DND-41 (cell line): ENCODE measurements at regions not wholly inside any gene's neighbourhood (a gene's known extent, or its start where the extent isn't known, plus 50 kb on each side); places are given as distances from the start of the nearest gene placed in this dataset.

Experiments used
- ATAC-seq: fragments of 200-7000 bp; cut with Tn5 transposase; 3 replicates; pipeline ENCODE4 v1.9.1; 2021; ENCODE audit warnings: low read depth; ENCODE audit not compliant: insufficient read depth
- DNase-seq: peaks from one replicate; pipeline ENCODE4 v3.0.0-alpha.2; 2020
- H2AFZ ChIP-seq: 2 replicates; pipeline ENCODE4 v1.6.0; 2012; ENCODE audit warnings: low read depth, low read length
- H3K27ac ChIP-seq: 2 replicates; pipeline ENCODE4 v1.5.1; 2012; ENCODE audit warnings: low read length, inconsistent platforms
- H3K27me3 ChIP-seq: fragments of 200-600 bp; sonication (generic); 2 replicates; pipeline ENCODE4 v1.6.0; 2012; ENCODE audit warnings: low read length, mild to moderate bottlenecking, inconsistent platforms; ENCODE audit not compliant: insufficient read depth, poor library complexity
- H3K36me3 ChIP-seq: 2 replicates; pipeline ENCODE4 v1.5.1; 2012; ENCODE audit warnings: low read length, inconsistent platforms; ENCODE audit not compliant: insufficient read depth
- H3K4me1 ChIP-seq: 2 replicates; pipeline ENCODE4 v1.5.1; 2012; ENCODE audit warnings: mild to moderate bottlenecking, low read length; ENCODE audit not compliant: insufficient read depth
- H3K4me2 ChIP-seq: 2 replicates; pipeline ENCODE4 v1.6.0; 2012; ENCODE audit warnings: mild to moderate bottlenecking, moderate library complexity, low read length, inconsistent platforms; ENCODE audit not compliant: insufficient read depth
- H3K4me3 ChIP-seq, 2 experiments: fragments of 200-600 bp in 1 of 2; shearing (Covaris generic) in 1 of 2; 2 replicates each; pipeline ENCODE4 v1.5.1; 2012 to 2016; ENCODE audit warnings: inconsistent platforms in 2 of 2, low read length in 2 of 2, mild to moderate bottlenecking in 2 of 2, low read depth in 1 of 2, moderate library complexity in 1 of 2
- H3K79me2 ChIP-seq: 2 replicates; pipeline ENCODE4 v1.6.0; 2012; ENCODE audit warnings: low read length, inconsistent platforms; ENCODE audit not compliant: insufficient read depth
- H3K9ac ChIP-seq: 2 replicates; pipeline ENCODE4 v1.6.0; 2012; ENCODE audit warnings: low read depth, mild to moderate bottlenecking, inconsistent platforms, low read length, moderate library complexity
- H3K9me3 ChIP-seq: 2 replicates; pipeline ENCODE4 v1.5.1; 2012; ENCODE audit warnings: low read length, moderate library complexity, mild to moderate bottlenecking, inconsistent platforms; ENCODE audit not compliant: insufficient read depth, severe bottlenecking
- H4K20me1 ChIP-seq: 2 replicates; pipeline ENCODE4 v1.6.0; 2012; ENCODE audit warnings: low read length; ENCODE audit not compliant: insufficient read depth
- CTCF ChIP-seq: IDR thresholded peaks from 2 replicates; pipeline ENCODE4 v1.5.1; 2012; ENCODE audit warnings: borderline replicate concordance, low read length, moderate library complexity, mild to moderate bottlenecking; ENCODE audit not compliant: poor library complexity, severe bottlenecking; ENCODE audit errors: extremely low read depth
- EZH2 ChIP-seq: IDR thresholded peaks from 3 replicates; pipeline ENCODE4 v1.6.1; 2012; ENCODE audit warnings: borderline replicate concordance, low read depth, mild to moderate bottlenecking, moderate library complexity, low read length, inconsistent platforms; ENCODE audit not compliant: severe bottlenecking

DNA sequence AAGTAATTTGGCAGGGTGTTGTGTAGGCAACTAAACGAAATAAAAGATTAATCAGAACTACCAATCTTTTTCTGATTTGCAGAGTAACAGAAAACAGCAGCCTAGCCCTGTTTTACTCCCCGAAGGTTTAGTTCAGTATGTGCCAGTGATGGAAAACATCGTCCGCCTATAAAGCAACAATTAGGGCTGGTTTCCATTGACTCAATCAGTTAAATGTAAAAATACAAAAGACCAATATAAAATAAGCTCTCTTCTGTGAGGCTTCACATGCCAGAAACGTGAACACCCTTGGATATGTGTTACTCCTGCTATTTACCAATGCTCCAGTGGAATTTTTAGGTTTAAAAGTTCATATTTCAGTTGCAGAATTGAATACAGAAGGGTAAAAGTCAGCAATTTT lies 210.5 kb upstream of the RSPO3 start:
- DNase-seq (no peak), ATAC-seq (no peak)
- H3K9me3 ChIP-seq = no peaks in the 10 kb centered on the region
- H3K27me3 ChIP-seq = no peaks in the 10 kb centered on the region
- H3K4me2 ChIP-seq = no peak overlapping the region
- H3K9ac ChIP-seq = no peak overlapping the region
- H3K36me3 ChIP-seq = no peaks in the 10 kb centered on the region
- H3K27ac ChIP-seq = no peak overlapping the region
- H3K4me3 ChIP-seq = no peak overlapping the region
- no peak overlapping the region for H2AFZ ChIP-seq
- TF ChIP-seq EZH2 (no peak), CTCF (no peak)
- H3K79me2 ChIP-seq = no peaks in the 10 kb centered on the region
- H4K20me1 ChIP-seq = no peaks in the 10 kb centered on the region
- no peaks in the 10 kb centered on the region for H3K4me1 ChIP-seq

DNA sequence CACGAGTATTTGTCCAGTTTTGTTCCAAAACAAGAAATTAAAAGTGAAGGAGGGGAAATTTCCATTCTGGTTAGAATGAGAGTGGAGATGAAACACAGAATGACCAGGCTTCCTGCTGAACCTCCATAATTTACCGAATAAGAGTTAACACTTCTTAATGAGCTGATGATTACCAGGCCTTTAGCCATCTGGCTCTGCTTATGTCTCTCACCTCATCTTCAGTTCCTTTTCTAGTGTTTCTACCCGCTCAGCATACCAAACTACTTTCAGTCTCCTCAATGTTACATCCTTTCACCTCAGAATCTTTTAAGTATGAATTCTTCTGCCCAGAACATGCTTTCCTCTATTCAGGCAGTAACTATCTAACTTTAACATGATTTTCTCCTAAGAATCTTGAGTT lies 209.0 kb upstream of the RSPO3 start:
- no peaks in the 10 kb centered on the region for H3K4me1 ChIP-seq
- H3K4me2 ChIP-seq = no peak overlapping the region
- no peaks in the 10 kb centered on the region for H4K20me1 ChIP-seq
- no peak overlapping the region for H3K27ac ChIP-seq
- ATAC-seq (no peak), DNase-seq (no peak)
- no peaks in the 10 kb centered on the region for H3K9me3 ChIP-seq
- no peak overlapping the region for H3K9ac ChIP-seq
- TF ChIP-seq CTCF (no peak), EZH2 (no peak)
- no peak overlapping the region for H3K4me3 ChIP-seq
- no peak overlapping the region for H2AFZ ChIP-seq
- H3K79me2 ChIP-seq = no peaks in the 10 kb centered on the region
- H3K27me3 ChIP-seq = no peaks in the 10 kb centered on the region
- H3K36me3 ChIP-seq = no peaks in the 10 kb centered on the region

DNA sequence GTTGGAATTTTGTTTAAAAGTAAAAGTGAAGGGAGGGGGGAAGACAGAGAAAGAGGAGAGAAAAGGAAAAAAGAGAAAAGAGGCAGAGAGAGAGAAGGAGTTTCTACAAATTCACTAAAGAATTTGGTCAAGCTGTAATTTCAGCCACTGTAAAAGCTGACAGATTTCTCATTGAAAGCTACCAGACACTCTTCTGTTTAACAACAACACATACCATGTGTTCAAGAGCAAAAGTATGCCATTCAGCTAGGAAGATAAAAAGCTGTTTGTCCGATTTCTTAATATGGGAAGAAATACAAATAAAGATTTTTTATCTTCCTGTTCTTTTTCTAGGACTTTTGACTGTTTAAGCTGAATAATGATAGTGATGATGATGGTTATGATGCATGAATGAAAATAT lies 204.8 kb upstream of the RSPO3 start:
- H2AFZ ChIP-seq = no peak overlapping the region
- no peak overlapping the region for H3K27ac ChIP-seq
- H3K79me2 ChIP-seq = no peaks in the 10 kb centered on the region
- no peaks in the 10 kb centered on the region for H3K9me3 ChIP-seq
- no peaks in the 10 kb centered on the region for H3K27me3 ChIP-seq
- no peak for ATAC-seq
- H3K4me3 ChIP-seq = no peak overlapping the region
- H3K4me2 ChIP-seq = no peak overlapping the region
- H3K4me1 ChIP-seq = no peaks in the 10 kb centered on the region
- H3K36me3 ChIP-seq = no peaks in the 10 kb centered on the region
- TF ChIP-seq EZH2 (no peak), CTCF (no peak)
- no peak overlapping the region for H3K9ac ChIP-seq
- H4K20me1 ChIP-seq = no peaks in the 10 kb centered on the region
- DNase-seq = no peak

- Histone ChIP-seq H3K4me2 (no peak overlapping the region), H3K79me2 (no peaks in the 10 kb centered on the region), H2AFZ (no peak overlapping the region), H3K27ac (no peak overlapping the region), H3K9me3 (no peaks in the 10 kb centered on the region), H3K27me3 (no peaks in the 10 kb centered on the region), H3K4me1 (no peaks in the 10 kb centered on the region), H3K4me3 (no peak overlapping the region), H3K36me3 (no peaks in the 10 kb centered on the region), H4K20me1 (no peaks in the 10 kb centered on the region), H3K9ac (no peak overlapping the region)
- TF ChIP-seq CTCF (no peak), EZH2 (no peak)
- ATAC-seq (no peak), DNase-seq (no peak)
Measured at GRCh38 chr6:126914172-126914571, 204.3 kb upstream of the RSPO3 start.
